HG03139 (cell line): ENCODE measurements at regions not wholly inside any gene's neighbourhood (a gene's known extent, or its start where the extent isn't known, plus 50 kb on each side); places are given as distances from the start of the nearest gene placed in this dataset.
"Not testable (repeated sequence)": the region's sequence is repeated elsewhere in the genome, so short reads cannot be mapped to it uniquely, and the experiment has no call there.

ENCODE experiments used
- ATAC-seq: cut with Tn5 transposase; IDR thresholded peaks from one replicate; pipeline ENCODE4 v1.9.1; 2021; ENCODE audit not compliant: unreplicated experiment

- no peak for ATAC-seq
These were observed 1007.4 kb downstream of the GATA3 start for GRCh38 chr10:9061871-9062270.

- ATAC-seq: no peak
These were observed 1011.7 kb downstream of the GATA3 start for GRCh38 chr10:9066152-9066551.

GRCh38 chr10:9068003-9068402, 1013.5 kb downstream of the GATA3 start:
- ATAC-seq: no peak

GRCh38 chr10:9069136-9069535, 1014.6 kb downstream of the GATA3 start:
- ATAC-seq: no peak

GRCh38 chr10:9075420-9075819, 1020.9 kb downstream of the GATA3 start:
- no peak for ATAC-seq

- no peak for ATAC-seq
These were observed 1021.6 kb downstream of the GATA3 start for GRCh38 chr10:9076066-9076465.

GRCh38 chr10:9081253-9081652, 1026.8 kb downstream of the GATA3 start:
- no peak for ATAC-seq

- no peak for ATAC-seq
These were observed 1027.5 kb downstream of the GATA3 start for GRCh38 chr10:9081961-9082360.

GRCh38 chr10:9091530-9092093, 1037.1 kb downstream of the GATA3 start:
- ATAC-seq: no peak

GRCh38 chr10:9096288-9096687, 1041.8 kb downstream of the GATA3 start:
- no peak for ATAC-seq

GRCh38 chr10:9097206-9097990, 1042.9 kb downstream of the GATA3 start:
- ATAC-seq: no peak

GRCh38 chr10:9097991-9098306, 1043.5 kb downstream of the GATA3 start:
- no peak for ATAC-seq

GRCh38 chr10:9102026-9102425, 1047.5 kb downstream of the GATA3 start:
- ATAC-seq: no peak

GRCh38 chr10:9103301-9103700, 1048.8 kb downstream of the GATA3 start:
- ATAC-seq: no peak

GRCh38 chr10:9111976-9112375, 1057.5 kb downstream of the GATA3 start:
- no peak for ATAC-seq

GRCh38 chr10:9126728-9127127, 1072.2 kb downstream of the GATA3 start:
- ATAC-seq: no peak

GRCh38 chr10:9137368-9137767, 1082.9 kb downstream of the GATA3 start:
- ATAC-seq: no peak

- not testable (repeated sequence) for ATAC-seq
These were observed 1084.3 kb downstream of the GATA3 start for GRCh38 chr10:9138829-9139228.

- no peak for ATAC-seq
These were observed 1085.9 kb downstream of the GATA3 start for GRCh38 chr10:9140373-9140772.

GRCh38 chr10:9147475-9147874, 1093.0 kb downstream of the GATA3 start:
- no peak for ATAC-seq

GRCh38 chr10:9149134-9149533, 1094.6 kb downstream of the GATA3 start:
- no peak for ATAC-seq

- ATAC-seq: not testable (repeated sequence)
These were observed 1098.6 kb downstream of the GATA3 start for GRCh38 chr10:9153057-9153456.

- no peak for ATAC-seq
These were observed 1103.2 kb downstream of the GATA3 start for GRCh38 chr10:9157656-9158055.
